ENCODE measurements at regions not wholly inside any gene's neighbourhood (a gene's known extent, or its start where the extent isn't known, plus 50 kb on each side); places are given as distances from the start of the nearest gene placed in this dataset.

- TF ChIP-seq GATA3 (IDR thresholded peaks at IDR 0.05; ENCODE audit: low read depth, low read length) (no peak), GATA2 (IDR thresholded peaks at IDR 0.05; ENCODE audit: low read depth, low read length) (no peak)
These were observed 427.5 kb upstream of the SYNCRIP start for GRCh38 chr6:86070151-86070550.

All from SH-SY5Y (cell line).